ENCODE measurements at regions not wholly inside any gene's neighbourhood (a gene's known extent, or its start where the extent isn't known, plus 50 kb on each side); places are given as distances from the start of the nearest gene placed in this dataset.

DNA sequence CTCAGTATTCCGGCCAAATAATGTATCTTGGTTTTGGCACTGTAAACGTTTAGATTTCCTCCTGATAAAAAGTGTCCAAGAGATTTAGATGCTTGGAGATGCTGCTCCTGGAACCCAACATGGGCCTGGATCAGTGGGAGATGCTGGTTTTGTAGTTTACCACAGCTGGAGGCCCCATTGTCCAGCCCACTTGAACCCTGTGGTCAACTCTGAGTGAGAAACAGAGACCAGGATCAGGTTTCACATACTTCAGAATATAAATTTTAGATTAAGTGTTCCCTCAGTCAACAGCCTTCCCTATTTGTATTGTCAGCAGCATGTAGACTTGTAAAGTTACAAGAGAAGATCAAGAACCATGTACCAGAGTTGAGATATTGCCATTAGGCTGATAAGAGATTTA lies 144.7 kb upstream of the C9orf72 start:
- TF ChIP-seq EZH2 (IDR thresholded peaks at IDR 0.05; ENCODE audit: low read depth) = no peak
- TF ChIP-seq, protein P1, sequence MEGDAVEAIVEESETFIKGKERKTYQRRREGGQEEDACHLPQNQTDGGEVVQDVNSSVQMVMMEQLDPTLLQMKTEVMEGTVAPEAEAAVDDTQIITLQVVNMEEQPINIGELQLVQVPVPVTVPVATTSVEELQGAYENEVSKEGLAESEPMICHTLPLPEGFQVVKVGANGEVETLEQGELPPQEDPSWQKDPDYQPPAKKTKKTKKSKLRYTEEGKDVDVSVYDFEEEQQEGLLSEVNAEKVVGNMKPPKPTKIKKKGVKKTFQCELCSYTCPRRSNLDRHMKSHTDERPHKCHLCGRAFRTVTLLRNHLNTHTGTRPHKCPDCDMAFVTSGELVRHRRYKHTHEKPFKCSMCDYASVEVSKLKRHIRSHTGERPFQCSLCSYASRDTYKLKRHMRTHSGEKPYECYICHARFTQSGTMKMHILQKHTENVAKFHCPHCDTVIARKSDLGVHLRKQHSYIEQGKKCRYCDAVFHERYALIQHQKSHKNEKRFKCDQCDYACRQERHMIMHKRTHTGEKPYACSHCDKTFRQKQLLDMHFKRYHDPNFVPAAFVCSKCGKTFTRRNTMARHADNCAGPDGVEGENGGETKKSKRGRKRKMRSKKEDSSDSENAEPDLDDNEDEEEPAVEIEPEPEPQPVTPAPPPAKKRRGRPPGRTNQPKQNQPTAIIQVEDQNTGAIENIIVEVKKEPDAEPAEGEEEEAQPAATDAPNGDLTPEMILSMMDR (conservative IDR thresholded peaks at IDR 0.05) = no peak

Data from PC-9 (cell line).